Neural progenitor cell (in vitro differentiated cells): ENCODE measurements at regions not wholly inside any gene's neighbourhood (a gene's known extent, or its start where the extent isn't known, plus 50 kb on each side); places are given as distances from the start of the nearest gene placed in this dataset.

Experiments used
- EZH2 ChIP-seq: fragments of 200-600 bp; sonication (generic); IDR thresholded peaks from 2 replicates; pipeline ENCODE4 v1.6.1; 2017; ENCODE audit warnings: antibody characterized with exemption, mild to moderate bottlenecking, moderate library complexity
- TF ChIP-seq, protein P1 (sequence below): fragments of 200-600 bp; sonication (generic); IDR thresholded peaks from 2 replicates; pipeline ENCODE4 v1.5.1; 2017; ENCODE audit warnings: antibody characterized with exemption, mild to moderate bottlenecking

DNA sequence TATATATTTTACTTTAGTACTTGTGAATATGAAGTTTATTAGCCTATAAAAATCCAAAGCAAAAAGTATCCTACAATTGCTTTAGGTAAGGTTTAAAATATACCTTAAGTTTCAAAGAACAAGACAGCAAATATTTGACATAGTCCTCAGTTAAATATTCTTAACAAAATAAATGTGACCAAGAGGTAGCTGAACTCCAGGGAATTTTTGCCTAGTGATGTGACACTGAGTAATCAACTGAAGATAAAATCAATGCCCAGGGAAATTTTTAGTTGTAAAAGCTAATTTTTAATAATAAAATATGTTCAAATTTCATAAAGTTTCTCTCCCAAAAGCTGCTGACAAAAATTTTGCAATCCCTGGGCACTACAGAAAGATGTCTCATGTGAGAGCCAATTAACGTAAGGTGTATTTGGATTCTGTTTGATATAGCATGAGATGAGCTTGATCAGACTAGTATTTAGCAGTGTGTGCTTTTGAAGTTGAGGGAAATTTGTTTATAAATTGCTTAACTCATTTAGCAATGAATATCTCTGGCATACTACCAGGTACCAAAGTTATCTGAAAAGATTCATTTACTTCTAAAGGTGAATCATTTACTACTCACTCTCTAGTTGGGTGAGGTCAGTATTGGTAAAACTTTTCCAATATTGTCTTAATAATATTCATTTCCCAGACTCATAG is 80.2 kb upstream of the PALMD start:
- TF ChIP-seq, protein P1, sequence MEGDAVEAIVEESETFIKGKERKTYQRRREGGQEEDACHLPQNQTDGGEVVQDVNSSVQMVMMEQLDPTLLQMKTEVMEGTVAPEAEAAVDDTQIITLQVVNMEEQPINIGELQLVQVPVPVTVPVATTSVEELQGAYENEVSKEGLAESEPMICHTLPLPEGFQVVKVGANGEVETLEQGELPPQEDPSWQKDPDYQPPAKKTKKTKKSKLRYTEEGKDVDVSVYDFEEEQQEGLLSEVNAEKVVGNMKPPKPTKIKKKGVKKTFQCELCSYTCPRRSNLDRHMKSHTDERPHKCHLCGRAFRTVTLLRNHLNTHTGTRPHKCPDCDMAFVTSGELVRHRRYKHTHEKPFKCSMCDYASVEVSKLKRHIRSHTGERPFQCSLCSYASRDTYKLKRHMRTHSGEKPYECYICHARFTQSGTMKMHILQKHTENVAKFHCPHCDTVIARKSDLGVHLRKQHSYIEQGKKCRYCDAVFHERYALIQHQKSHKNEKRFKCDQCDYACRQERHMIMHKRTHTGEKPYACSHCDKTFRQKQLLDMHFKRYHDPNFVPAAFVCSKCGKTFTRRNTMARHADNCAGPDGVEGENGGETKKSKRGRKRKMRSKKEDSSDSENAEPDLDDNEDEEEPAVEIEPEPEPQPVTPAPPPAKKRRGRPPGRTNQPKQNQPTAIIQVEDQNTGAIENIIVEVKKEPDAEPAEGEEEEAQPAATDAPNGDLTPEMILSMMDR, result no peak
- TF ChIP-seq EZH2, result no peak
